ENCODE measurements at regions not wholly inside any gene's neighbourhood (a gene's known extent, or its start where the extent isn't known, plus 50 kb on each side); places are given as distances from the start of the nearest gene placed in this dataset.

DNA sequence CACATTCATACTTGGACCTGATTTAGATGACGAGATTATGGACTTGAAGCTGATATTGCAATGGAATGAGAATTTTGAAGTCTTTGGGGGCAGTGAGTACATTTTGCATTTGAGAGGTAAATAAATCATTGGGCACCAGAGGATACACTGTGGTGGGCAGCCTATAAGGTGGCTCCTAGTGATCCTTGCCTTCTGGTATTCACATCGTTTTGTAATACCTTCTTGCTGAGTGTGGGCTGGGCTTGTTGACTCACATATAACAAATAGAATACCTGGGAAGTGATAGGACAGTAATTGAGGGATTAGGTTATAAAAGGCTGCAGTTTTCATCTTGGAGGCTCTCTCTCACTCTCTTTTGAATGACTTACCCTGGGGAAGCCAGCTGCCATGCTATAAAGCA, 605.5 kb upstream of the KCNMB2 start:
- TF ChIP-seq POLR2AphosphoS5 (IDR thresholded peaks at IDR 0.05) (no peak), POLR2A (IDR thresholded peaks at IDR 0.05) (no peak), CTCF (IDR thresholded peaks at IDR 0.05) (no peak), EP300 (IDR thresholded peaks at IDR 0.05) (no peak)
